Renal cortex interstitium (tissue), 11 donors: ENCODE measurements at regions not wholly inside any gene's neighbourhood (a gene's known extent, or its start where the extent isn't known, plus 50 kb on each side); places are given as distances from the start of the nearest gene placed in this dataset.

Source experiments
- DNase-seq, 11 donors: peaks; one replicate each; pipeline ENCODE4 v3.0.0-alpha.2; 2013; ENCODE audit warnings: low read depth in 9 of 11, low spot score in 4 of 11; ENCODE audit errors: extremely low read depth in 1 of 11

DNA sequence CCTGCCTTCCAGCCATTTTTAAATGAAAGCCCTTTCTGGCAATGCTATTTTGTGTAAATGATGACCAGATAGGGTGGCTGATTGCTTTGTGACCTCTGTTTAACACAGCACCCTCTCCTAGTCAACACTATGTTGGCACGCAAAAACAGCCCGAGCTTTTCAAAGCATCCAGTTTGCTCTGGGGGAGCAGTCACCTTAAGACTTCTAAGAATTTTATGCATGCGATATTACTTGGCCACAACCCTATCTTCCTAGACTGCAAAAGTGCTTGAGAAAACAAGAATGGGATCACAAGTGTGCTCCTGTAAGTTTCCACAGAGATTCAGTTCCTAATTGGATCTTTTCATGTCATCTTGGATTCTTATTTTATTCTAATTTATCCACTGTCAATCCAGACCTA is 294.1 kb downstream of the ATPSCKMT start:
- no peak for DNase-seq

DNA sequence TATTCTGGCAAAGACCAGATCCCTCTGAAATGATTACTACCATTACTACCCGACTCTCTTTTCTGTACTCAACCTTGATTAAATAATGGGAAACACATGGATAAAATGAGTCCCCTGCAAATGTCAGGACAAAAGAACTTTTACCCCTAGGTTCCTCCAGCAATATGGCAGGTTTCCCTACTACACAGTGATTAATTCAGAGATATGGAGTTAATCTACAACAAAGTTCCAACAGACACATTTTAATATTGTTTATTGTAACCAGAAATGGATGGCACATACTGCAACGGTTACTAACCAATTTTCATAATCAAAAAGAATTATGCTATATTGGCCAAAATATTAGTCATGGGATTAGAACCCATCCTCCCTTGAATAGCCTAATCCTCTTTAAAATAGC is 294.8 kb downstream of the ATPSCKMT start:
- no peak for DNase-seq

DNA sequence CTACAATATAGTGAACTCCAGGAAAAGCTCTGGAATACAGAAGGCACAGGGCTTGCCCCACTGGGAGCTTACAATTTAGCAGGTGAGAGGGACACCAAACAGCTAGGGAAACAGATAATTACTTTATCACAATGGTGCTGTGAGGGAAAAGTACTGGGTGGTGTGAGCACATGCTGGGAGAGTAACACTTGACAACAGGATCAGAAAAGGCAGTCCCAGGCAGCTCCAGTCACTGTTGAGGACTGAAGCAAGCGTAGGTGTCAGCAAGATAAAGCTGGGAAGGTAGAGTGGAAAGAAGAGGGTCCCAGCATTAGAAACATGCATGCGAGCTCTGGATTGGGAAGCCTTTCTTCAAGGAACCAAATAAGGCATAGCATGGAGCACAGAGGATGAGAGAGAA is 296.0 kb downstream of the ATPSCKMT start:
- DNase-seq: no peak

DNA sequence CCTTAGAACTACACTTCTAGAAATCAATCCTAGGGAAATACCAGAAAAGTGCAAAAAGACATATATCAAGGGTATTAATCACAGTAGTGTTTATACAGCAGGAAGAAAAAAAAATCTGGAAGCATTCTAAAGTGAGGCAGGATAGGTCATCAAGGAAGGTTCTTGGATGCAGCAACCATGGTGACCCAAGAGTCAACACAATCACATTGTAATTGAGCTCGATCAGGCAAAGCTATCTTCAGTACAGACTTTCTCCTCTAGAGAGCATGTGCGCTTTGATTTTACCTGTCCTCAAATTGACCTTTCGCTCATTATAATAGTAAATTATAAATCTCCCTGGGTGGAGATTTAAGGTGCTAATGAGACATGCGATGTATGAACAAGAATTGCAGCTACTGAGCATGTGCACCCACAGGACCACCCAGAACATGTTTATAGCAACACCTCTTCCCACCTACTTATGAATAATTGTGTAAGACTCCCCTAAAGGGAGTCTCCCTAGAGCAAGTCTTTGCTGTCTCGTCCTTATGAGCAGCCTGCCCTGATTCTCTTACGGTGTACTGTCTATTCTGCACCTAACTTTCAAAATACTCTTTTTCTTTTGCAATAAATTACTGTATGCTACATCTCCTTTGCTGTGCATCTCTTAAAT is 297.7 kb downstream of the ATPSCKMT start:
- no peak for DNase-seq

DNA sequence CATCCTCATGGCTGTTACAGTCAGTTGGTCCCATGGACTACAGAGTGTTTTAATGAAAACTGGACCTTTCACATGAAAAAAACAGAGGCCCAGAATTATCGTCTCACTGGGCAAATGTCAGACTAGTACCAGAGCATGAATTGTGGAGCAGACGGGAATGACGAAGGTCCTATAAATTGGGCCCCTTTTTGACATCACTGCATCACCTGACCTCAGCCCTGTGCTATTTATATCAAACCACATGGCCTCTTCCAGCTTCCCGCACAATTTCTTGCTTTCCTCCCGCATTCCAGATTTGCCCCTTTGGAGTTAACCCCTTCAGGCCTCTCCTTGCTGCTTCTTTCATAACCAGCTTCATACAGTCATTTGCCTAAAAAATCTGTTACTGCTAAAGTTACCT is 301.7 kb downstream of the ATPSCKMT start:
- DNase-seq: no peak

DNA sequence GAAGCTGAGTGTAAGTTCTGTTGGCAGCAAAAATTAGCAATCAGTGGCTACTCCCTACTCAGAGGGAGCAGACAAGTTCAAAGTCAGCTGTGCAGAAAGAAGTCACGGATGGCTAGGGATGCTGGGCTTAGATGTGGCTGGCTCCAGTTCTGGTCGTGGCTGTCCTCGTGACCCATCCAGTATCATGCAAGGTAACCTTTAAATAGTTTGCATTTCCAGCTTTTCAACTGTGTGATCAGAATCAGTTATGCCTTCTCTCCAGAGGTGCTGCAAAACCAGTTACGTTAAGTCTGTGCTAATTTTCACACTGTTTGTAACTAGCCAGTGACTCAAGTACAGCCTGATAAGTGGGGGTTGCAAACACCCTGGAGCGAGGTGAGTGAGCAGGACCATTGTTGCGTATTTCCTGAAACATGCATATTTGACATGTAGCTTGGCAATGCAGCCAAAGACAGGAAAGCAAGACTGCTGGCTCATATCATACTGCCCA is 302.4 kb downstream of the ATPSCKMT start:
- DNase-seq: peak in 1 of 11 donors; percentile 37

DNA sequence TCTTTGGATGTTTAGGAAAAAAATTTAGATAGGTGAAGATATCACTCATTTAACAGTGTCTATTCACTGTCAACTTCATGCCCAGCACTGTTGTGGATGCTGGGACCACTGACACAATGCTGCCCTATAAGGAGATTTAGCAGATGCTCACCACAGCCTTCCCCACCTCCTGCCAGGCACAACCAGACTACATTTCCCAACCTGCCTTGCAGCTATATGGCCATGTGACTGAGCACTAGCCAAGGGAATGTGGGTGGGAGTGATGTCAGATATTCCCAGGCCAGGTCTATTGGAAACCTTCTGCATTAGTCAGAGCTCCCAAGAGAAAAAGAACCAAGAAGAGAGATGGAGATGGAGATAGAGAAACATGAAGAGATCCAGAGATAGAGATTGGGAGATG is 302.6 kb upstream of the TAS2R1 start:
- DNase-seq: no peak

DNA sequence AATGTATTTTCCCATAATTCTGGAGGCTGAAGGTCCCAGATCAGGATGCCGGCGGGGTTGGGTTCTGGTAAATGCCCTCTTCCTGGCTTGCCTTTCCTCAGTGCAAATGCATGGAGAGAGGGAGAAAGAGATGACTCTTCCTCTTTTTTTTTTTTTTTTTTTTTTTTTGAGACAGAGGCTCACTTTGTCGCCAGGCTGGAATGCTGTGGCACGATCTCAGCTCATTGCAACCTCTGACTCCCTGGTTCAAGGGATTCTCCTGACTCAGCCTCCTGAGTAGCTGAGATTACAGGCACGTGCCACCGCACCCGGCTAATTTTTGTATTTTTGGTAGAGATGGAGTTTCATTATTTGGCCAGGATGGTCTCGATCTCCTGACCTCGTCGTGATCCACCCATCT is 300.0 kb upstream of the TAS2R1 start:
- no peak for DNase-seq

DNA sequence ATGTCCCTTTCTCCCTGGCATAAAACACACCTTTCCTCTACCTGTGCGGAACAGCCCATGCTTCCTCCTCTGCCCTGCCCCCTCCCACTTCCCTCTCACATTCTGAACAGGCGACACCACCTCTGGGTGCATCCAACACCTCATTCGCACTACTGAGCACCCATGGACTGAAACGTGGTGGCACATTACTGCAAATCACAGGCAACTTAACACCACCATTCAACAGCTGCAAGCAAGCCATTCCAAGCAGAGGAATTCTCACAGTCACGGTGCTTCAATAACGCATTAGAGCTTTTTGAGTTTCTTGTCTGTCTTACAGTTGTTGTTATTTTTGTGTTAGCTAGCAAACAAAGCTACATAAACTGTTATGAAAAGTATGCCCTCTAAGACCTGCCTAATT is 298.2 kb upstream of the TAS2R1 start:
- DNase-seq: no peak

DNA sequence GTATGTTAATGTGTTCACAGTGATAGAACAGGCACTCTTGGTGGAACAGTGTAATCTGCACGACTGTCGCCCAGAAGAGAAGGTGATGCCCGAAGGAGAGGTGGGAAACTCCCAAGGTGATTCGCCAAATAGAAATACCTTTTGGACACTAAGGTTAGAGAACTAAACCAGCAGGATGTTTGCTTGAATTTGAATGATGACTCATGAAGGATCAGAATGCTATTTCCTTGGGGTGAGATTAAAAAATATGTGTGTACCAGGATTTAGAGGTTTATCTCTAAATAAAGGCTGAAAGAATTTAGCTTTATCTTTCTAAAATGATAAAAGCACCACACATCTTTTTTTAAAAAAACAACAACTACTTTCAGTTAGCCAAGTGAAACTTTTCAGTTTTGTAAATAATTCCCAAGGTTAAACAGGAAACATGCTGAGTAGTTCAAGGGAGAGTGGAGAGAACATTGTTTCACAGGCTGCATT is 297.4 kb upstream of the TAS2R1 start:
- no peak for DNase-seq

DNA sequence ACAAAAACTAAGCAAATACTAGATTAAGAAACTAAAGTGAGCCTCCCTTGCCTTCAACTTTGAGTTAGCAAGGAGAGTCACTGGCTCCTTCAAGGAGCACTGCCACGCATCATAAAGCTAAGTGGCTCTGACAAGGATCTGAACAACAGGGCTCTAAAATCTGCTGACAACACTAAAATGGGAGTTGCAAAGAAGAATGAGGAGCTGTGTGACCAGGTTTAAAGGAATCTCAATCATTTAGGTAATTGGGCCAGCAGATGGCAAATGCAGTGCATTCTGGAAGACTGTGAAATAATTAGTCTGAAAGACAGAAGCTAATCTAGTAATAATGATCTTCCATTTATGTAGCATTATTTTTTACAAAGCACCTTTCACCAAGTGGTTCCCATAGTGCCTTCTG is 297.0 kb upstream of the TAS2R1 start:
- DNase-seq: no peak

DNA sequence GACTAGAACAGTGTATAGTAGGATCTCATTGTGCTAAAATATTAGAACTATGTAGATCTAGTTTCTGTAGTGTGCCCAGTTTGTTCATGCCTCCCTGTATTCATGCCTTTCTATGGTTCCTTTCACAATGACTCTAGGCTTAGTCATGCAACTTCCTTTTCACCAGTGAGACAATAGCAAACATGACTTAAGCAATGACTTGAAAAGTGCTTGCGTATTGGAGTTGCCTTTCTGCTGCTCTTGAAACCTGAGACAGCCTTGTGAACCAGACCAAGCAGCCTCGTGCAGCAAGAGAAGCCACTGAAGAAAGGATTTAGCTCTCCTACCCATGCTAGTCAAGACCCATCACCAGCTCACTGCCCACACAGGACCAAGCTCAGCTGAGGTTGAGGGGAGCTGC is 294.5 kb upstream of the TAS2R1 start:
- DNase-seq: no peak

DNA sequence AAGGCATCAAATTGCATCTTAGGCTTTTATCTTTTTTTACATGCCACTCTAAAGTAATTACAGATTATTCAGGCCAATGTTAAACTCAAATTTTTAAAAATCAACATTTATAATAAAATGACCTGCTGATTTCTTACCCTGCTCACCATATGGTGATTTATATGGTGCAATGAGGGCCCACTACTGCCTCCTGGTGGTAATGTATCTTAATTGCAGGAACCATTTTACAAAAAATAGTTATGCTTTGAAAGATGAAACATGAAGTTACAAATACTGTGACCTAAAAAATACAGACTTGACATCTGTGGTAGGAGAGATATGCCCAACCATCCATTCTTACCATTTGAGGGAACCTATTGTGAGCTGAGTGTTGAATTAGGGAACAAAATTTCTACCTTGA is 292.6 kb upstream of the TAS2R1 start:
- no peak for DNase-seq

DNA sequence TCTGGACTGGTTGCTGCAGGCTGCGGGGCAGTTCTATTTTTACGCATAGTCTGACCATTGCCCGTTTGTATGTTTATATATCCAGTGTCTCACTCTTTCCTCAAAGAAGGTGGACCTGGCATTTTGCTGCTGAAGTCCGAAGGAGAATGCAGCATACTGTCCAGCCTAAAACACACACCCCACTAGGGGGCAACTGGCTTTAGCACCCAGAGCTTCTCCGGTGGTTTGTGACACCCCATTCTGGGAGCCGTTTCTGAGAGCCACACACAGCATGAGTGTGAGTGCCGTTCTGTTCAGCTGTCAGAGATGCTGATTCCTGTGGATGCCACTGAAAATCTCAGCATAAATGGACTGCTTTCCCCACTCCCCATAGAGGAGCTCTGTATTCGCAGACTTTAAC is 290.5 kb upstream of the TAS2R1 start:
- DNase-seq: no peak

DNA sequence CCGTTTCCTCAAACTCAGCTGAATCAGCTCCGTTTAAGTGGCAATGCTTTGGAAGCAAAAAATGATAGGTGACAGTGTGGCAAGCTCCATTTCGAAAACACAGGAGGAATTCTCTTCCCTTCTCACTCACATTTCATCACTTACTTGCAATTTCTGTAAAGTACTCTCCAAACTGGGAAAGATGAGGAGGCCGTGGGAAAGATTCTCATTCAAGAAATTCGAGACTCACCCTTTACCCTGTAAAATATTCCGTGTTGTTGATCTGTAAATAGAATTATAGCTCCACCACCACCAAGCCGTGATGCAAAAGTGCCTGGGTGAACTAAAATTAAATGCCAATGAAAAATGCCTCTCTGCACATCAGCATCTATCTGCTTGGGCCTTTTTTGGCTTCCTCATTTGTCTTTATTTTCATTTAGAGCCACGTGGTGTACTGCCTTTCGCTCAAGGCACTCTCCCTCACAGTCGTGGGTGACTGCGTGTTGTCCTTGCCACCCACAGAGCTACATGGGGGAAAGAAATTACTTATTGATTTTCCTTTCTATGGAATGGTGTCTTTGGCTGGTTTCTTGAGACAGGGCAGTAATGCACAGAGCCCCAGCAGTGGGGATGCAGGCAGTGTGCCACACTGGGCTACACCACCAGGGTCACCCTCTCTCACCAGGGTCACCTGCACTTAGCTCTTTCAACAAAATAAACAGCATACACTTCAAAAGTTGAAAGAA is 289.3 kb upstream of the TAS2R1 start:
- no peak for DNase-seq

DNA sequence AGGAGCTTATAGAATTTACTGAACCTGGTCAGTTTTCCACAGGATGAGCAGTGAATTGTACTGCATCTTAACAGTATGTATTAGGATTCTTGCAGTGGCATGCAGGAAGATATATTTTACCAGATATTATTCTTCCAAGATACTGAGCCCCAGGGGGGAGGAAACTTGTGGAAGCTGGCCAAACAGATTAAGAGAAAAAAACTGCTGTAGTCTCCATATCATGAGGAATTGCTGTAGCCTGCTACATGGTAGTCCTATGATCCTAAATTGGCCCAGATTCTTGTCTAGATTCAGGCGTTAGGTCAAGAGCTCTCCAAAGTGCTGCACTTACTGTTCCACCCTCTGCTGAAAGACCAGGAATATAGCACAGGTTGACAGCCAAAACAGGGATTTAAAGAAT is 275.5 kb upstream of the TAS2R1 start:
- DNase-seq: no peak

DNA sequence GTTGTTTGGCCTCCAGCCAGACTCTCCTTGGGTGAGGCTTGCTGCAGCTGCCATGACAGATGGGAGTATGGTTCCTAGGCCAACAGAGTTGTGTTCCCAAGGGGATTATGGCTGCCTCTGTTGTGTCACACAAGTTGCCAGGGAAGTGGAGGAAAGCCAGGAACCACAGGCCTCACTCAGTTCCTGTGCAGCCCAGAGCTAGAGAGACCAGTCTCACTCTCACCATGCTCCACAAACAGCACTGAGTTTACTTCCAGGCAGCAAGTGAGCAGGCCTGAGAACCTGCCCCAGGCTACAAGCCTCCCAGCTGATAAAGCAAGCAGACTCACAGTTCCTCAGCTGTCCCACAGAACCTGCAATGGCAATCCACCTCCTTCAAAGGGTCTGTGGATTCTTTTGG is 273.6 kb upstream of the TAS2R1 start:
- no peak for DNase-seq

DNA sequence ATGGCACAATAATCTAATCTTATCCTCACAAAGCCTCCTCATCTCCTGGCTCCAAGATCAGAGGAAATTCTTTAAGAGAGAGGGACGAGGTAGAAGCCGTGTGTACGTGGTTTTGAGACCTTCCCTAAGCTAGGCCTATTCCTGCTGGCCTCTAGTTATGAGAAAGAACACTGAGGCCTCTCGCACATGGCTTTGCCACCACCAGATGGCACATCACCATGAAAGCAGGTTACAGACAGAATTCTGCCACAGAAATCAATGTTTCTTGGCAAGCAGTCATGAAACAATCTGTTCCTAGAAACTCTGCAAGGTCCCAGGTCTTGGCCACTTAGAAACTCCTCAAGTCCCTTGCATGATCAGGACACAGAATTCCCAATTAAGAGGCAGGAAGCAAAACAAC is 268.2 kb upstream of the TAS2R1 start:
- DNase-seq: peak in 7 of 11 donors; percentile 2 to 12 (median 5)

DNA sequence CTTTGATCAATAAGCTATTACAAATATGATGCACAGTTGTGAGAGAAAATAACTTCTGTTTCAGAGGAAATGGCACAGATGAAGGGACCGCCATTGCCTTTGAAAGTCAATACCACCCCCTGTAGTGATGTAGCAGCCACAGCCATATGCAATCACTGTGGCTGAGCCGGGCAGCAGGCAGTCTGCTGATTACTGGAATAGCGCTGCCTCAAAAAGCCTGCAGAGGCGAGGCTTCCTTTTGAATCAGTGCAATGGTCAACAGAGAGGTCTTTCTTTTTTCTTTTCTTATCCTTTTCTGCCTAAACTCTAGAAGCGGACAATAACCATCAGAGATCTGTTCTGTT is 265.1 kb upstream of the TAS2R1 start:
- no peak for DNase-seq

DNA sequence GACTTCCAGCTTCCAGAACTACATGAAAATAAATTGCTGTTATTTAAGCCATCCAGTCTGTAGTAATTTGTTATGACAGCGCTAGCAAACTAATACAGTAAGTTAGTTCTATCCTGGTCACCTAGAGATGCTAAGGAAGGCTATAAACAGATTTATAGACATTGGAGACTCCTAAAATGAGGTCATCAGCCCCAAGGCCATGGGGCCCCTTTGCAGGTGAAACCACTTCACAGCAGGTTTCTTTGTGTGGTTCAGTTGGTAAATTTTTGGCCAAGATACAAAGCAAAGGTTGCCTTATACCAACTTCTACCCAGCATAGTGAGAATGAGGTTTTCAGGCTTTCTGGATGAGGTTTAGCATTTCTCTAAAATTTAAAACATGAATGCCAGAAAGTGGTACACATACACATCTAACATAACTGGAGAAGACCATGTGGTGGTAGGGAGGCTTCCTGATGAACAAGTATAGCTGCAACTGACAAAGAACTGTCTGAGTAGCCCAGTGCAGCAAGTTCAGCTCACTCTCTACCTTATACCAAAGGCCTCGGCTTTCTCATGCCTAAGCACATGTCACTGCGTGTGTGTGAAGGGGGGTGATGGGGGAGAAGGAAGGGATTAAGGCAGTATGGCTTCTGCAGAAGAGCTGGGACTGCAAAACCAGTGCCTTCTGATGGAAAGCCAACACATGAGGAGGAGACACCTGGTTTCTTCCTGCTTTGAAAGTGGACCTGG is 264.6 kb upstream of the TAS2R1 start:
- DNase-seq: no peak
